HG02943 (cell line): ENCODE measurements at regions not wholly inside any gene's neighbourhood (a gene's known extent, or its start where the extent isn't known, plus 50 kb on each side); places are given as distances from the start of the nearest gene placed in this dataset.
"Not testable (repeated sequence)": the region's sequence is repeated elsewhere in the genome, so short reads cannot be mapped to it uniquely, and the experiment has no call there.

Source experiments
- ATAC-seq: cut with Tn5 transposase; IDR thresholded peaks from one replicate; pipeline ENCODE4 v1.9.1; 2021; ENCODE audit warnings: mild to moderate bottlenecking, low read depth, moderate library complexity; ENCODE audit not compliant: unreplicated experiment

DNA sequence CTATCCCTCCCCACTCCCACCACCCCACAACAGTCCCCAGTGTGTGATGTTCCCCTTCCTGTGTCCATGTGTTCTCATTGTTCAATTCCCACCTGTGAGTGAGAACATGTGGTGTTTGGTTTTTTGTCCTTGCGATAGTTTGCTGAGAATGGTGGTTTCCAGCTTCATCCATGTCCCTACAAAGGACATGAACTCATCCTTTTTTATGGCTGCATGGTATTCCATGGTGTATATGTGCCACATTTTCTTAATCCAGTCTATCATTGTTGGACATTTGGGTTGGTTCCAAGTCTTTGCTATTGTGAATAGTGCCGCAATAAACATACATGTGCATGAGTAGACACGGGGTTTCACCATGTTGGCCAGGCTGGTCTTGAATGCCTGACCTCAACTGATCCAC, 109.8 kb downstream of the USP22 start:
- ATAC-seq, result not testable (repeated sequence)

- ATAC-seq, result no peak
Measured at GRCh38 chr17:20934288-20934687, 108.5 kb downstream of the USP22 start.

DNA sequence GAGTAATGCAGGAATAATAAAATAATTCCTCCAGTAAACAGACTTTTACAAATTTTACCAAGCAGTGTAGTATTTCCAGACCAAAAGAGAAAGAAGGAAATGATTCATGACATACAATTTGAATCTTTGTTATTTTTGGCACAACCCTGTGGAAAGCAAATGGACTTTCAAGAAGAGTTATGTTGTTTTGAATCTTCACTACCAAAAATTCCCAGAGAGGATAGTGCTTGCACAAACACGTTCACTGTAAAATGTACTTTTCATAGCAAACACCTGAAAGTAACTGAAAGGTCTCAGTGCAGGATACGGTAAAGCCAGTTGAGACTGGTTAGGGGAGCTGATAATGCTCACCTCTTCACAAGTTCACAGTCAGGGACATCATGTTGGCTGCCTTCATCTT, 107.1 kb downstream of the USP22 start:
- no peak for ATAC-seq

- no peak for ATAC-seq
Measured at GRCh38 chr17:20938244-20938643, 104.6 kb downstream of the USP22 start.

GRCh38 chr17:20938988-20939615, 103.7 kb downstream of the USP22 start:
- ATAC-seq, result no peak

DNA sequence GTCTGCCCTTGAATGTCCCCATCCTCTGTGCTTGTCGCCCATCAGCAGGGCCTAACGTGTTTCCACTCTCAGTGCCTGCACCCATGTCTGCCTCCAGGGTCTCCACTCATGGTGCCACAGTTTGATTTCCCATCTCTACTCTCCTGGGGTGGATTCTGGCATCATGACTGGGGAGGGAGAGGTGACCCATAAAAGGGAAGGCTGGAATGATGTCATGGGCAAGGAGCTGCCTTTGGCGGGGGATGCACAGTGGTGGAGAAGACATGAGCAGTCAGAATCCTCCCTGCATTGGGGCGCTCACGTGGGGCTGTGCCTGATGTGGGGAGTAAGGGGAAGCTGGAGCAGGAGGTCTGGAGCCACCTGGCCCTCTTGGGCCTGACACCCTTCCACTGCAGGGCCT, 100.9 kb downstream of the USP22 start:
- ATAC-seq, result no peak

DNA sequence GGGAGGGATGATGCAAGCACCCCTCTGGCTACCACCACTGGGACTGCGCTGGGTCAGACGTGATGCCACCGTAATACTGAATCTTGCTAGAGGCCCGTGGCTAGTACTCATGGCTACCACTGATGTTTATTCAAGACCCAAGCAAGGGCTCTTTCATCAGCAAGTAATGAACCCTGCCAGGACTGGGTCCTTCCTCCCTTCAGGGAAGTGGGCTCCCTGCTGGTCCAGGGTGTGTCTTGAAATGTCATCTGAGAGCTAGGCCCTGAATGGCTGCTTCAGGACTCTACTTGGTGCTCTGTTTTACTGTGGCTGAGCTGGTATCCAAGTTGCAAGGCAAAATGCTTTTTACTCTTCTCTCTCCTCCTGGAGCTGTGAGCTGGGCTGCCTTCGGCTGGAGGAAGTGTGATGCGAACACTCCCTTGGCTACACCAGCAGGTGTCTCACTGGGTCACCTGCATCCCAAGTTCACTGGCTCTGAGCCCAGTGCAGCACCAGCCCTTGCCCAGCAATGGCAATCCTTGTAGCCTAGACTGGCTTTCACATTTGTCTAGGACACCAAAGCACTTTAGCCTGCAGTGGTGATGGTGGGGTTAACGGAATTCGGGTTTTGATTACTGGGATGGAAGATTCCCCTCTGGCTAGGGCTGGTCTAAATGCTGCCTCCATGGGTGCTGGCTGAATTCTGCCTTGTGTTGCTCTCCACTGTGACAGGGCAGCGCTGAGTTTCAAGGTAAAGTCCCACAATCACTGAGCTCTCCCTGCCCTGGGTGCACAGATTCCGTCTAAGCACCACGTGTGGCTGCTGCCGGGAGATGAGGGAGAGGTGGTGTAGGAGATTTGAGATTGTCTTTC, 98.6 kb downstream of the USP22 start:
- ATAC-seq, result no peak

DNA sequence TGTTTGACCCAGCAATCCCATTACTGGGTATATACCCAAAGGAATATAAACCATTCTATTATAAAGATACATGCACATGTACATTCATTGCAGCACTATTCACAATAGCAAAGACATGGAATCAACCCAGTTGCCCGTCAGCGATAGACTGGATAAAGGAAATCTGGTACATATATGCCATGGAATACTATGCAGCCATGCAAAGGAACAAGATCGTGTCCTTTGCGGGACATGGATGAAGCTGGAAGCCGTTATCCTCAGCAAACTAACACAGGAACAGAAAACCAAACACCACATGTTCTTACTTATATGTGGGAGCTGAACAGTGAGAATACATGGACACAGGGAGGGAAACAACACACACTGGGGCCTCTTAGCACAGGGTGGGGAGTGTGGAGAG, 95.1 kb downstream of the USP22 start:
- not testable (repeated sequence) for ATAC-seq

DNA sequence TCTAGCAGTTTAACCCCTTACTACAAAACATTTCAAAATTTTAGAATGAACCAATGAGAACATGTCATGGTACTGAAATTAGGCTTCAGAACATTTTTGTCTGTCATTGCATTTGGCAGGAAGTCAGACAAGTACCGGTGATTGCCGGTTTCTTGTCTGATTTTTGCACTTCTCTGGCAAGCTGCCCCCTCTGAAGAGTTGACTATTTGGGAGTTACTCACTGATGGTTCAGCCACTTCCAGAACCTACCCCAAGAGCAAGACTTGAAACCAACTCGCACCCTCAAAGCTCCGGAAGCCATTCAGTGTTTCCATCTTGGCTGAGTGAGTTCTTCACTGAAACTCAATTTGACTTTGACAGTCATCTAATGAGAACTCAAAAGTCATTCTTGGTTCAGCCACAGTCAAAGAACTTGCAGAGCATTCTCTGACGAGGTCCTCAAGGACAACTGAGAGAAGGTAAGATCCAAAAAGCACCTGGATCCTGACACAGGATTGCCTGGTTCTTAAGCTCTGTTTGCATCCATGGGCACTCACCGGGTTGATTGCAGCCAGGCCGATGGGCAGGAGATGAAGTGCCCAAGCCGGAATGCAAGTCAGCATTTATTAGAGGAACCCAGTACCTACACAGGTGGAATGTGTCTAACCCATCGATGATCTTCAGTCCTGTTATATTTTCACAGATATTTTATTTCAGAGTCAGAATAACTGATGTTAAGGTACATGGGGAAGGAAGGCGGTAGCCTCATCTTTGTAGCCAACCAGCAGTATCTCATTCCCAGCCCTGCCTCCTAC, 93.6 kb downstream of the USP22 start:
- no peak for ATAC-seq
